TTC549 (cell line): ENCODE measurements at regions not wholly inside any gene's neighbourhood (a gene's known extent, or its start where the extent isn't known, plus 50 kb on each side); places are given as distances from the start of the nearest gene placed in this dataset.
"Not testable (repeated sequence)": the region's sequence is repeated elsewhere in the genome, so short reads cannot be mapped to it uniquely, and the experiment has no call there.

ENCODE experiments used
- FAIRE-seq: peaks from 2 replicates; lab custom pipeline; 2012; peaks lifted over from hg19 to GRCh38; lab: Jason Lieb, UNC

- FAIRE-seq, result no peak
These were observed 180.5 kb downstream of the CEMIP2 start for GRCh38 chr9:71587576-71588362.

- no peak for FAIRE-seq
These were observed 184.5 kb downstream of the CEMIP2 start for GRCh38 chr9:71583792-71584191.

- no peak for FAIRE-seq
These were observed 186.0 kb downstream of the CEMIP2 start for GRCh38 chr9:71582347-71582746.

GRCh38 chr9:71581101-71581500 lies 187.2 kb downstream of the CEMIP2 start:
- no peak for FAIRE-seq

- no peak for FAIRE-seq
These were observed 197.1 kb downstream of the CEMIP2 start for GRCh38 chr9:71571186-71571585.

GRCh38 chr9:71567890-71568289 lies 200.4 kb downstream of the CEMIP2 start:
- no peak for FAIRE-seq

- no peak for FAIRE-seq
These were observed 206.2 kb downstream of the CEMIP2 start for GRCh38 chr9:71562140-71562539.

- no peak for FAIRE-seq
These were observed 211.0 kb downstream of the CEMIP2 start for GRCh38 chr9:71557310-71557709.

- FAIRE-seq, result no peak
These were observed 215.8 kb downstream of the CEMIP2 start for GRCh38 chr9:71552480-71552879.

- FAIRE-seq, result no peak
These were observed 219.3 kb downstream of the CEMIP2 start for GRCh38 chr9:71549023-71549422.

GRCh38 chr9:71544464-71544863 lies 223.8 kb downstream of the CEMIP2 start:
- no peak for FAIRE-seq

GRCh38 chr9:71541436-71541835 lies 226.9 kb downstream of the CEMIP2 start:
- FAIRE-seq, result no peak

GRCh38 chr9:71524996-71525580 lies 243.2 kb downstream of the CEMIP2 start:
- no peak for FAIRE-seq

- no peak for FAIRE-seq
These were observed 243.8 kb downstream of the CEMIP2 start for GRCh38 chr9:71524516-71524915.

GRCh38 chr9:71521132-71521531 lies 247.2 kb downstream of the CEMIP2 start:
- FAIRE-seq, result no peak

GRCh38 chr9:71519098-71519696 lies 249.1 kb downstream of the CEMIP2 start:
- FAIRE-seq, result no peak

GRCh38 chr9:71518045-71518827 lies 250.1 kb downstream of the CEMIP2 start:
- no peak for FAIRE-seq

GRCh38 chr9:71515626-71516025 lies 252.7 kb downstream of the CEMIP2 start:
- FAIRE-seq, result no peak

- no peak for FAIRE-seq
These were observed 253.2 kb downstream of the CEMIP2 start for GRCh38 chr9:71515107-71515506.

GRCh38 chr9:71514344-71514975 lies 253.9 kb downstream of the CEMIP2 start:
- no peak for FAIRE-seq

GRCh38 chr9:71509054-71509453 lies 259.3 kb downstream of the CEMIP2 start:
- no peak for FAIRE-seq

- not testable (repeated sequence) for FAIRE-seq
These were observed 260.2 kb downstream of the CEMIP2 start for GRCh38 chr9:71508141-71508540.
